Keratinocyte (primary cell): ENCODE measurements at regions not wholly inside any gene's neighbourhood (a gene's known extent, or its start where the extent isn't known, plus 50 kb on each side); places are given as distances from the start of the nearest gene placed in this dataset.

ENCODE experiments used
- DNase-seq: peaks from one replicate; pipeline ENCODE4 v3.0.0-alpha.2; 2011; ENCODE audit warnings: low read depth, missing footprints, low spot score
- FAIRE-seq: peaks from 2 replicates; lab custom pipeline; 2011; peaks lifted over from hg19 to GRCh38; lab: Jason Lieb, UNC
- H2AFZ ChIP-seq: 2 replicates; pipeline ENCODE4 v1.6.0; 2012; ENCODE audit warnings: low read length, control low read depth, inconsistent platforms; ENCODE audit not compliant: control insufficient read depth
- H3K27ac ChIP-seq: 2 replicates; pipeline ENCODE4 v1.5.1; 2011; ENCODE audit warnings: low read length; ENCODE audit not compliant: control insufficient read depth, insufficient read depth
- H3K27me3 ChIP-seq: 3 replicates; pipeline ENCODE4 v1.6.0; 2011; ENCODE audit warnings: low read length; ENCODE audit not compliant: control insufficient read depth, insufficient read depth; ENCODE audit errors: extremely low read depth
- H3K36me3 ChIP-seq, 2 experiments: 2 replicates in 1 of 2; 3 replicates in 1 of 2; pipeline ENCODE4 v1.5.1; 2011; ENCODE audit warnings: low read length in 2 of 2, mild to moderate bottlenecking in 1 of 2; ENCODE audit not compliant: control insufficient read depth in 2 of 2, insufficient read depth in 2 of 2; ENCODE audit errors: extremely low read depth in 1 of 2
- H3K4me1 ChIP-seq: 3 replicates; pipeline ENCODE4 v1.5.1; 2011; ENCODE audit warnings: low read length; ENCODE audit not compliant: control insufficient read depth, insufficient read depth; ENCODE audit errors: extremely low read depth
- H3K4me2 ChIP-seq: 3 replicates; pipeline ENCODE4 v1.6.0; 2011; ENCODE audit warnings: low read depth, low read length; ENCODE audit not compliant: control insufficient read depth, insufficient read depth; ENCODE audit errors: extremely low read depth
- H3K4me3 ChIP-seq, 3 experiments: fragments of 200-600 bp in 1 of 3; sonication (generic) in 1 of 3; 2 replicates in 2 of 3; 3 replicates in 1 of 3; pipeline ENCODE4 v1.5.1; 2011 to 2016; ENCODE audit warnings: low read length in 3 of 3, mild to moderate bottlenecking in 3 of 3, control low read depth in 2 of 3, inconsistent platforms in 1 of 3, low read depth in 1 of 3, mixed read lengths in 1 of 3, mixed run types in 1 of 3, moderate library complexity in 1 of 3; ENCODE audit not compliant: control insufficient read depth in 2 of 3, insufficient read depth in 2 of 3; ENCODE audit errors: extremely low read depth in 1 of 3
- H3K79me2 ChIP-seq: 2 replicates; pipeline ENCODE4 v1.6.0; 2012; ENCODE audit warnings: low read length; ENCODE audit not compliant: control insufficient read depth, insufficient read depth
- H3K9ac ChIP-seq: 3 replicates; pipeline ENCODE4 v1.6.0; 2011; ENCODE audit warnings: low read length; ENCODE audit not compliant: control insufficient read depth, insufficient read depth; ENCODE audit errors: extremely low read depth
- H3K9me1 ChIP-seq: 3 replicates; pipeline ENCODE4 v1.6.0; 2011; ENCODE audit warnings: low read length; ENCODE audit not compliant: control insufficient read depth, insufficient read depth; ENCODE audit errors: extremely low read depth
- H3K9me3 ChIP-seq: 2 replicates; pipeline ENCODE4 v1.5.1; 2012; ENCODE audit warnings: low read depth, low read length; ENCODE audit not compliant: control insufficient read depth
- H4K20me1 ChIP-seq: 3 replicates; pipeline ENCODE4 v1.6.0; 2011; ENCODE audit warnings: low read length; ENCODE audit not compliant: control insufficient read depth, insufficient read depth; ENCODE audit errors: extremely low read depth
- EZH2 ChIP-seq: IDR thresholded peaks from one replicate; pipeline ENCODE4 v1.6.1; 2012; ENCODE audit warnings: inconsistent platforms, mild to moderate bottlenecking, low read length, moderate library complexity
- dilution Hi-C: fragments of 300-500 bp; cut with MboI; formaldehyde crosslinking; loops from one replicate; pipeline ENCODE4 v1.7.0; 2020; ENCODE audit warnings: low sequenced_read_pairs; ENCODE audit not compliant: extremely low pct_ligation_motif_present
- TF ChIP-seq, protein P1 (sequence below), 3 experiments: IDR thresholded peaks in 1 of 3; conservative IDR thresholded peaks in 1 of 3; optimal IDR thresholded peaks in 1 of 3; 2 replicates in 2 of 3; 3 replicates in 1 of 3; pipeline versions ENCODE3 to v1.5.1; 2011; ENCODE audit warnings: low read length in 3 of 3, mild to moderate bottlenecking in 3 of 3, moderate library complexity in 2 of 3, control low read depth in 1 of 3, inconsistent platforms in 1 of 3; ENCODE audit not compliant: insufficient read depth in 2 of 3; ENCODE audit errors: extremely low read depth in 1 of 3

DNA sequence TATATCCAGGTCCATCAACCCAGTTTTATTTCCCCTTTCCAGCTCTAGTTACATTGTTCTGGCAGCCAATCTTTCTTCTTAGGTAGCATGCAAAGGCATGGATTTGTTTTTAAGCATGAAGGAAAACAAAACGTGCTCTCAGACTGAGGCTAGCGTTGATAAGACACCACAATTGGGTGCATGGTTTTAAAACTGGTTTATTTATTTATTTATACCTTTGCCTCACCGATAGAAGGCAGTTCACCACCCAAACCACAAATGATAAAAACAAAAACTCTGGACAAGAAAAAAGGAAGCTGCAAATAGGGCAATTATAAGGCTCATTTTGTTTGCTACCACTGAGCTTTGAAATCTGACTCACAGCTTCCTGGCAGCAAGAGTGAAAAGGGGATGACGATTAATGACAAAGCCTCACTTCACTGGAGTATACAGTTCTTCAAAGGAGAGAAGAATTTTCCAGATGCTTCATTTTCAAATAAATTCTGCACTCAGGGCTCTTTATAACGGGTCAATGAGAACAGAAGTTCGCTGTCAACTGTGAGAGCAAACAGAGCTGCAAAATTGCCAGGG is 278.4 kb upstream of the IRX5 start:
- no peak overlapping the region for H3K4me2 ChIP-seq
- TF ChIP-seq, protein P1, sequence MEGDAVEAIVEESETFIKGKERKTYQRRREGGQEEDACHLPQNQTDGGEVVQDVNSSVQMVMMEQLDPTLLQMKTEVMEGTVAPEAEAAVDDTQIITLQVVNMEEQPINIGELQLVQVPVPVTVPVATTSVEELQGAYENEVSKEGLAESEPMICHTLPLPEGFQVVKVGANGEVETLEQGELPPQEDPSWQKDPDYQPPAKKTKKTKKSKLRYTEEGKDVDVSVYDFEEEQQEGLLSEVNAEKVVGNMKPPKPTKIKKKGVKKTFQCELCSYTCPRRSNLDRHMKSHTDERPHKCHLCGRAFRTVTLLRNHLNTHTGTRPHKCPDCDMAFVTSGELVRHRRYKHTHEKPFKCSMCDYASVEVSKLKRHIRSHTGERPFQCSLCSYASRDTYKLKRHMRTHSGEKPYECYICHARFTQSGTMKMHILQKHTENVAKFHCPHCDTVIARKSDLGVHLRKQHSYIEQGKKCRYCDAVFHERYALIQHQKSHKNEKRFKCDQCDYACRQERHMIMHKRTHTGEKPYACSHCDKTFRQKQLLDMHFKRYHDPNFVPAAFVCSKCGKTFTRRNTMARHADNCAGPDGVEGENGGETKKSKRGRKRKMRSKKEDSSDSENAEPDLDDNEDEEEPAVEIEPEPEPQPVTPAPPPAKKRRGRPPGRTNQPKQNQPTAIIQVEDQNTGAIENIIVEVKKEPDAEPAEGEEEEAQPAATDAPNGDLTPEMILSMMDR (optimal IDR thresholded peaks at IDR 0.05 in 1 of 3, IDR thresholded peaks at IDR 0.05 in 1 of 3, conservative IDR thresholded peaks at IDR 0.05 in 1 of 3; ENCODE audit: extremely low read depth in 1 of 3, insufficient read depth in 2 of 3, low read length in 3 of 3): no peak
- no peak for TF ChIP-seq EZH2
- no peaks in the 10 kb centered on the region for H4K20me1 ChIP-seq
- no peak overlapping the region for H2AFZ ChIP-seq
- H3K36me3 ChIP-seq: no peaks in the 10 kb centered on the region
- dilution Hi-C loops: no loop called here
- H3K79me2 ChIP-seq: no peaks in the 10 kb centered on the region
- DNase-seq: no peak
- H3K9me1 ChIP-seq: no peaks in the 10 kb centered on the region
- H3K27ac ChIP-seq: no peak overlapping the region
- FAIRE-seq: no peak
- peaks cover 15% of the 10 kb centered on the region for H3K4me1 ChIP-seq
- H3K27me3 ChIP-seq: no peaks in the 10 kb centered on the region
- H3K9me3 ChIP-seq: no peaks in the 10 kb centered on the region
- H3K9ac ChIP-seq: no peak overlapping the region
- no peak overlapping the region for H3K4me3 ChIP-seq

DNA sequence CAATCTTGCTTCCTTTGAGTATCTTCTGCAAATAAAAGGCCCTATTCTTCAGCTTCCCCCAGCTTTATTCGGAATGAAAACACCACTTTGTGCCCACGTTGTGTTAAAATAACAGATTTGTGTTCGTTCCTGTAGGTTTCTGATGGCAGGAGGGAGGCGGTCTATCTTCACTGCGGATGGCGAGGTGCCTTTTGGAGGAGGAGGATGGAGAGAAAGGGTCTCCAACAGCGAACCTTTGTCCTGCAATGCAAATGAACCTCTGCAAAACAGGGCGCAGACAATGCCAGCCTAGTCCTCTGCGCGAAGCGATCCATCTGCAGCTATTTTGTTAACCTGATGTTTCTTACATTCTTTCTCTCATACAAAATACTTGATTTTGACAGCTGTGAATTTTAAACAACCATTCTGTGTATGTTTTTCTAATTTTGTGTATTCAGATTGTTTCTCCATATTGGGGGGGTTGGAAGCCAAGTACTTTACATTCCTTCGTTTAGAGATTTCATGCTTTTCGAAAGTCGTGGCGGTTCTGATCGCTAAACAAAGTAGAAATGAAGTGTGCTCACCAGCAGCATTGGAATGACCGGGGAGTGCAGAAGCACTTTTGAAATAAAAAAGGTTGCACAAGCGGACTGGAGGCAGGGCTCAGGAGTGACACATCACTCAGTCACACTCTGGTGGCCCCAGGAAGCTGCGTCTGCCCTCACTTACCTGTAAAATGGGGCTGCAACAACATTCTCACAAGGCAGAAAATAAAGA is 279.0 kb upstream of the IRX5 start:
- DNase-seq (no peak), FAIRE-seq (no peak)
- Histone ChIP-seq H3K4me3 (no peak overlapping the region), H3K79me2 (no peaks in the 10 kb centered on the region), H2AFZ (no peak overlapping the region), H4K20me1 (no peaks in the 10 kb centered on the region), H3K4me2 (no peak overlapping the region), H3K4me1 (peaks cover 17% of the 10 kb centered on the region), H3K9me3 (no peaks in the 10 kb centered on the region), H3K27ac (no peak overlapping the region), H3K36me3 (no peaks in the 10 kb centered on the region), H3K9me1 (no peaks in the 10 kb centered on the region), H3K27me3 (no peaks in the 10 kb centered on the region), H3K9ac (no peak overlapping the region)
- TF ChIP-seq, protein P1 (optimal IDR thresholded peaks at IDR 0.05 in 1 of 3, IDR thresholded peaks at IDR 0.05 in 1 of 3, conservative IDR thresholded peaks at IDR 0.05 in 1 of 3; ENCODE audit: extremely low read depth in 1 of 3, insufficient read depth in 2 of 3, low read length in 3 of 3): no peak
- TF ChIP-seq EZH2: no peak
- dilution Hi-C loops: no loop called here
